Uterus (tissue), 2 donors: ENCODE measurements at regions not wholly inside any gene's neighbourhood (a gene's known extent, or its start where the extent isn't known, plus 50 kb on each side); places are given as distances from the start of the nearest gene placed in this dataset.

Experiments used
- POLR2A ChIP-seq, 2 donors: fragments of 450-650 bp; IDR thresholded peaks; one replicate each; pipeline ENCODE4 v1.6.1; 2016; ENCODE audit warnings: antibody characterized with exemption in 2 of 2, mild to moderate bottlenecking in 1 of 2, moderate library complexity in 1 of 2
- TF ChIP-seq, protein P1 (sequence below), 4 experiments: fragments of 200-600 bp in 2 of 4; fragments of 450-650 bp in 2 of 4; sonication (generic) in 2 of 4; IDR thresholded peaks; one replicate each; pipeline ENCODE4 v1.5.1; 2016 to 2019; ENCODE audit warnings: antibody characterized with exemption in 4 of 4, mild to moderate bottlenecking in 2 of 4, moderate library complexity in 1 of 4

DNA sequence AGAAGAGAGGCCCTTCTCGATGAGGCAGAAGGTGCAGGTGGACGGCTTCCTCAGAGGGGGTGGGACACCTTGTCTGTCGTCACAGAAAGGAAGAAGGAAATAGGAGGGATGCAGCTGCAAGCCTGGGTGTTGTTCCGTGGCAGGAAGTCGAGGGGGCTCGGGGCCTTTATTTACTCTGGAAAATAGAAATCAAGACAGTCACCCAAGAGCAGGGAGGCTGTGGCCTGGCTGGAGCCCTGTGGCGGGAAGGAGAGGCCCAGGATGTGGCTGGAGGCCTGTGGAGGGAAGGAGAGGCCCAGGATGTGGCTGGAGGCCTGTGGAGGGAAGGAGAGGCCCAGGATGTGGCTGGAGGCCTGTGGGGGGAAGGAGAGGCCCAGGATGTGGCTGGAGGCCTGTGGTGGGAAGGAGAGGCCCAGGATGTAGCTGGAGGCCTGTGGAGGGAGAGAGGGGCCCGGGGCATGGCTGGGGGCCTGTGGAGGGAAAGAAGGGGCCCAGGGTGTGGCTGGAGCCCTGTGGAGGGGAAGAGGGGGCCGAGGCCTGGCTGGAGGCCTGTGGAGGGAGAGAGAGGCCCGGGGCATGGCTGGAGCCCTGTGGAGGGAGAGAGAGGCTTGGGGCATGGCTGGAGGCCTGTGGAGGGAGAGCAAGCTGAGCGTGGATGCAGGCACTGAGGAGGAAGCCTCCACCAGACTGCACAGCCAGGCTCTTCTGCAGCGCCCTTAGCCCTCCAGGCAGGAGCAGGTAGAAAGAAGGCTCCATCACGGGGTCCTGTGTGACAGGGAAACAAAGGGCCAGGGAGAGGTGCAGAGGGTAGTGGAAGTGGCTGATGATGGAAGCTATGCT is 97.3 kb upstream of the SFMBT2 start:
- TF ChIP-seq, protein P1, sequence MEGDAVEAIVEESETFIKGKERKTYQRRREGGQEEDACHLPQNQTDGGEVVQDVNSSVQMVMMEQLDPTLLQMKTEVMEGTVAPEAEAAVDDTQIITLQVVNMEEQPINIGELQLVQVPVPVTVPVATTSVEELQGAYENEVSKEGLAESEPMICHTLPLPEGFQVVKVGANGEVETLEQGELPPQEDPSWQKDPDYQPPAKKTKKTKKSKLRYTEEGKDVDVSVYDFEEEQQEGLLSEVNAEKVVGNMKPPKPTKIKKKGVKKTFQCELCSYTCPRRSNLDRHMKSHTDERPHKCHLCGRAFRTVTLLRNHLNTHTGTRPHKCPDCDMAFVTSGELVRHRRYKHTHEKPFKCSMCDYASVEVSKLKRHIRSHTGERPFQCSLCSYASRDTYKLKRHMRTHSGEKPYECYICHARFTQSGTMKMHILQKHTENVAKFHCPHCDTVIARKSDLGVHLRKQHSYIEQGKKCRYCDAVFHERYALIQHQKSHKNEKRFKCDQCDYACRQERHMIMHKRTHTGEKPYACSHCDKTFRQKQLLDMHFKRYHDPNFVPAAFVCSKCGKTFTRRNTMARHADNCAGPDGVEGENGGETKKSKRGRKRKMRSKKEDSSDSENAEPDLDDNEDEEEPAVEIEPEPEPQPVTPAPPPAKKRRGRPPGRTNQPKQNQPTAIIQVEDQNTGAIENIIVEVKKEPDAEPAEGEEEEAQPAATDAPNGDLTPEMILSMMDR (IDR thresholded peaks at IDR 0.05), result no peak
- no peak for TF ChIP-seq POLR2A (IDR thresholded peaks at IDR 0.05)
